Right lung (tissue), 2 donors: ENCODE measurements at regions not wholly inside any gene's neighbourhood (a gene's known extent, or its start where the extent isn't known, plus 50 kb on each side); places are given as distances from the start of the nearest gene placed in this dataset.

ENCODE experiments used
- DNase-seq, 2 donors: peaks; one replicate each; pipeline ENCODE4 v3.0.0-alpha.2; 2013

GRCh38 chr4:20592663-20593062 lies 107.6 kb upstream of the PACRGL start:
- peak in 1 of 2 donors; percentile 33 for DNase-seq

- DNase-seq, result no peak
Measured at GRCh38 chr4:20598626-20599025, 101.6 kb upstream of the PACRGL start.

- no peak for DNase-seq
Measured at GRCh38 chr4:20603671-20604313, 96.5 kb upstream of the PACRGL start.

- DNase-seq, result no peak
Measured at GRCh38 chr4:20612313-20612712, 87.9 kb upstream of the PACRGL start.

- no peak for DNase-seq
Measured at GRCh38 chr4:20614816-20615215, 85.4 kb upstream of the PACRGL start.

- peak; percentile 80 to 83 for DNase-seq
Measured at GRCh38 chr4:20615486-20616260, 84.6 kb upstream of the PACRGL start.

- DNase-seq, result no peak
Measured at GRCh38 chr4:20616313-20616712, 83.9 kb upstream of the PACRGL start.

- no peak for DNase-seq
Measured at GRCh38 chr4:20616848-20617247, 83.4 kb upstream of the PACRGL start.

GRCh38 chr4:20617678-20618396 lies 82.4 kb upstream of the PACRGL start:
- peak; percentile 83 to 86 for DNase-seq

GRCh38 chr4:20618731-20619130 lies 81.5 kb upstream of the PACRGL start:
- DNase-seq, result no peak

- no peak for DNase-seq
Measured at GRCh38 chr4:20621476-20621875, 78.8 kb upstream of the PACRGL start.

GRCh38 chr4:20622701-20623100 lies 77.6 kb upstream of the PACRGL start:
- DNase-seq, result no peak

GRCh38 chr4:20623939-20624338 lies 76.3 kb upstream of the PACRGL start:
- no peak for DNase-seq

- DNase-seq, result no peak
Measured at GRCh38 chr4:20624793-20625374, 75.4 kb upstream of the PACRGL start.

- no peak for DNase-seq
Measured at GRCh38 chr4:20625426-20625825, 74.8 kb upstream of the PACRGL start.

- DNase-seq, result no peak
Measured at GRCh38 chr4:20626326-20627005, 73.8 kb upstream of the PACRGL start.

- no peak for DNase-seq
Measured at GRCh38 chr4:20627866-20628265, 72.4 kb upstream of the PACRGL start.

GRCh38 chr4:20629186-20630106 lies 70.8 kb upstream of the PACRGL start:
- DNase-seq, result no peak

GRCh38 chr4:20638825-20639224 lies 61.4 kb upstream of the PACRGL start:
- DNase-seq, result no peak

- no peak for DNase-seq
Measured at GRCh38 chr4:20639346-20639745, 60.9 kb upstream of the PACRGL start.

GRCh38 chr4:20640989-20641388 lies 59.3 kb upstream of the PACRGL start:
- DNase-seq, result no peak
